Ishikawa (cell line): ENCODE measurements at regions not wholly inside any gene's neighbourhood (a gene's known extent, or its start where the extent isn't known, plus 50 kb on each side); places are given as distances from the start of the nearest gene placed in this dataset.

Experiments
- EP300 ChIP-seq: IDR thresholded peaks from 2 replicates; pipeline ENCODE4 v1.6.1; 2012; ENCODE audit warnings: borderline replicate concordance
- TEAD4 ChIP-seq: IDR thresholded peaks from 2 replicates; pipeline ENCODE4 v1.6.1; 2012
- TF ChIP-seq, protein P1 (sequence below): IDR thresholded peaks from 2 replicates; pipeline ENCODE4 v1.6.1; 2012

DNA sequence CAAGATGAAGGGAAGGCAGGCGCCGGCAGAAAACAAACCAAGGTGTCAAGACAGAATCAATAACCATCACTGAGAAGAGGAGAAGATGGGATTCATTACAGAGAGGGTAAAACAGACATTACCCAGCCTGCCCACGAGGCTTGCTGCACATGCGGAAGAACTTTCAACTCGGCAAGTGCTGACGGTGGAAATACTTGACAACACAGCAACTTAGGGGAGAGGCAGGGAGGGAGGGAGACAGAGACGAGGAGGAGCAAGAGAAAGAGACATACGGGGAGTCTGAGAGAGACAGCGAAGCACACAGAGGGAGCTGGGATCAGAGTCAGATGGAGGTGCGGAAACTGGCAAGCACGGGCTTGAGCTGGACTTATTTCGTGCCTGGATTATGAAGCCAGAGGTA is 129.3 kb upstream of the NECTIN1 start:
- TF ChIP-seq, protein P1, sequence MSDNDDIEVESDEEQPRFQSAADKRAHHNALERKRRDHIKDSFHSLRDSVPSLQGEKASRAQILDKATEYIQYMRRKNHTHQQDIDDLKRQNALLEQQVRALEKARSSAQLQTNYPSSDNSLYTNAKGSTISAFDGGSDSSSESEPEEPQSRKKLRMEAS = no peak
- TF ChIP-seq TEAD4 (no peak), EP300 (no peak)
